ENCODE measurements at regions not wholly inside any gene's neighbourhood (a gene's known extent, or its start where the extent isn't known, plus 50 kb on each side); places are given as distances from the start of the nearest gene placed in this dataset.

DNA sequence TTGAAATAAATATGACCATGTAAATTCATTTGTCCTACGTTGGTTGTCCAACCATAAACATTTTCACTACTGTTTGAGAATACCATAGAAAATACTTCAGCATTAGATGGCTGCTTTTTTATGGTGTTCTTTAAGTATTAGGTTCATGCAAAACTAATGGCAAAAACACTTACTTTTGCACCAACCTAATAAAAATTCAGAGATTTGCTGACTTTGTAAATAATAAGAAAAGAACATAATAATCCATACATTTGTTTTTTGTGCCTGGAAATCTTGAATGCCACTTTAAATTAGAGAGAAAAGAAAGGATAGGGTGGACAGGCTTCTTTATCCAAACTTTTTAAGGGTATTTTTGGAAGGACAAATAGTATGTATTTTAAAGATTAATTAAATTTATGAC is 719.7 kb upstream of the TYRP1 start:
- Histone ChIP-seq H4K20me1 (replicated peaks; ENCODE audit: control insufficient read depth, extremely low read depth, insufficient read depth, low read length) (no peaks in the 10 kb centered on the region), H3K9me1 (replicated peaks; ENCODE audit: control insufficient read depth, extremely low read depth, insufficient read depth, low read length) (no peaks in the 10 kb centered on the region), H3K27ac (ENCODE audit: insufficient read depth, low read depth, low read length) (no peak overlapping the region), H3K79me2 (ENCODE audit: control insufficient read depth, insufficient read depth, low read length) (no peaks in the 10 kb centered on the region), H3K4me2 (ENCODE audit: insufficient read depth, low read length) (no peak overlapping the region), H3K4me3 (replicated peaks in 1 of 3; ENCODE audit: insufficient read depth in 1 of 3, low read depth in 1 of 3, low read length in 3 of 3) (no peak overlapping the region), H3K36me3 (ENCODE audit: control insufficient read depth in 2 of 2, extremely low read depth in 1 of 2, insufficient read depth in 2 of 2, low read length in 2 of 2) (no peaks in the 10 kb centered on the region), H3K9me3 (replicated peaks; ENCODE audit: control insufficient read depth, insufficient read depth, low read length) (no peaks in the 10 kb centered on the region), H3K27me3 (ENCODE audit: control insufficient read depth in 2 of 2, insufficient read depth in 2 of 2, low read length in 2 of 2) (no peaks in the 10 kb centered on the region), H2AFZ (ENCODE audit: low read depth, low read length) (no peak overlapping the region), H3K4me1 (ENCODE audit: control insufficient read depth, extremely low read depth, insufficient read depth, low read length) (no peaks in the 10 kb centered on the region), H3K9ac (replicated peaks; ENCODE audit: extremely low read depth, insufficient read depth, low read length) (no peak overlapping the region)
- no TSS peak for BruUV-seq (replicated peaks)
- no peak for FAIRE-seq
- dilution Hi-C loops (cut with MboI; ENCODE audit: extremely low pct_ligation_motif_present, low sequenced_read_pairs) = no loop called here
- DNase-seq (ENCODE audit: low read depth, low spot score) = no peak
- ChIA-PET POLR2A (no interaction called here), CTCF (interaction anchor here (1.1 kb wide), 1 partner anchor 10 kb away, joined by 3 read pairs; no protein-coding TSS in a partner anchor)
- TF ChIP-seq GATA2 (IDR thresholded peaks at IDR 0.05; ENCODE audit: insufficient read depth, insufficient read length, low read depth, low read length) (no peak), MYC (IDR thresholded peaks at IDR 0.05; ENCODE audit: low read depth, low read length) (no peak), JUN (IDR thresholded peaks at IDR 0.05; ENCODE audit: borderline replicate concordance, insufficient read depth, insufficient read length, low read depth) (no peak), POLR2A (IDR thresholded peaks at IDR 0.05; ENCODE audit: low read depth, low read length) (no peak), FOS (IDR thresholded peaks at IDR 0.05; ENCODE audit: borderline replicate concordance, insufficient read depth, low read length) (no peak), EZH2 (IDR thresholded peaks at IDR 0.05; ENCODE audit: borderline replicate concordance, low read depth, low read length, severe bottlenecking) (no peak), POLR2AphosphoS5 (IDR thresholded peaks at IDR 0.05; ENCODE audit: insufficient read depth, low read depth, low read length) (no peak)
- TF ChIP-seq, protein P1, sequence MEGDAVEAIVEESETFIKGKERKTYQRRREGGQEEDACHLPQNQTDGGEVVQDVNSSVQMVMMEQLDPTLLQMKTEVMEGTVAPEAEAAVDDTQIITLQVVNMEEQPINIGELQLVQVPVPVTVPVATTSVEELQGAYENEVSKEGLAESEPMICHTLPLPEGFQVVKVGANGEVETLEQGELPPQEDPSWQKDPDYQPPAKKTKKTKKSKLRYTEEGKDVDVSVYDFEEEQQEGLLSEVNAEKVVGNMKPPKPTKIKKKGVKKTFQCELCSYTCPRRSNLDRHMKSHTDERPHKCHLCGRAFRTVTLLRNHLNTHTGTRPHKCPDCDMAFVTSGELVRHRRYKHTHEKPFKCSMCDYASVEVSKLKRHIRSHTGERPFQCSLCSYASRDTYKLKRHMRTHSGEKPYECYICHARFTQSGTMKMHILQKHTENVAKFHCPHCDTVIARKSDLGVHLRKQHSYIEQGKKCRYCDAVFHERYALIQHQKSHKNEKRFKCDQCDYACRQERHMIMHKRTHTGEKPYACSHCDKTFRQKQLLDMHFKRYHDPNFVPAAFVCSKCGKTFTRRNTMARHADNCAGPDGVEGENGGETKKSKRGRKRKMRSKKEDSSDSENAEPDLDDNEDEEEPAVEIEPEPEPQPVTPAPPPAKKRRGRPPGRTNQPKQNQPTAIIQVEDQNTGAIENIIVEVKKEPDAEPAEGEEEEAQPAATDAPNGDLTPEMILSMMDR (IDR thresholded peaks at IDR 0.05; ENCODE audit: extremely low read depth in 1 of 2, insufficient read depth in 1 of 2, low read depth in 1 of 2, low read length in 2 of 2) = no peak
- TF ChIP-seq, protein P2, sequence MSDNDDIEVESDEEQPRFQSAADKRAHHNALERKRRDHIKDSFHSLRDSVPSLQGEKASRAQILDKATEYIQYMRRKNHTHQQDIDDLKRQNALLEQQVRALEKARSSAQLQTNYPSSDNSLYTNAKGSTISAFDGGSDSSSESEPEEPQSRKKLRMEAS (IDR thresholded peaks at IDR 0.05; ENCODE audit: insufficient read depth, insufficient read length) = no peak
- intact Hi-C loops (cut with micrococcal nuclease) = no loop called here
